ENCODE measurements at regions not wholly inside any gene's neighbourhood (a gene's known extent, or its start where the extent isn't known, plus 50 kb on each side); places are given as distances from the start of the nearest gene placed in this dataset.

DNA sequence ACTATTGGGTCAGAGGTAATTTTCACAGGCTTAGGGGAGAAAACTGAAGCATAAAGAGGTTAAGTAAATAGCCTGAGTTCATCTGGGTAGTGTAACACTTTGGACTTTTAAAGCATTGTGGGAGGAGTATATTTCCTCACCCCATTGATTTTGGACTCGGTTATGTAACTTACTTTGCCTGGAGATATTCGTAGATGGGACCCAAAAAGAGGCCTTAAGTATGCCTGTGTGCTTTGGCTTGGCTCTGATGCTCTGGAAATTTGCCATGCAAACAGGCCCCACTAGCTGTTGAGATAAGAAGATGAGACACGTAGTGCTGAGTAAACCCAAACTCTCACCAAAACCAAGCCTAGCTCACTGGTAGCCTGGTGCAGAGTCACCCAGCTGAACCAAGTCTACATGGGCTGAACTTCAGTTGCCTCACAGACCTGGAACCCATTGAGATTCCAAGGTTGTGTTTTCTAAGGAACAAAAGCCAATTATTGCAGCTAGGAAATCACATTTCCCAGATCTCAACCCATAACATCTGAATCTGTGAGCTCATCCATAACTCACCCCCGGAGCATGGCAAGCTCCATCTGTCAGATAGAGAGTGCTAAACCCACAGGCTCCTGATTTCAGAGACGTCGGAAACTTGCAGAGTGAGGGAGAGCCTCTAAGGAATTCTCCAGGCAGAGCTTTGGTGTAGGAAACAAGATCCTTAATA, 536.0 kb upstream of the C16orf82 start:
- TF ChIP-seq, protein P1, sequence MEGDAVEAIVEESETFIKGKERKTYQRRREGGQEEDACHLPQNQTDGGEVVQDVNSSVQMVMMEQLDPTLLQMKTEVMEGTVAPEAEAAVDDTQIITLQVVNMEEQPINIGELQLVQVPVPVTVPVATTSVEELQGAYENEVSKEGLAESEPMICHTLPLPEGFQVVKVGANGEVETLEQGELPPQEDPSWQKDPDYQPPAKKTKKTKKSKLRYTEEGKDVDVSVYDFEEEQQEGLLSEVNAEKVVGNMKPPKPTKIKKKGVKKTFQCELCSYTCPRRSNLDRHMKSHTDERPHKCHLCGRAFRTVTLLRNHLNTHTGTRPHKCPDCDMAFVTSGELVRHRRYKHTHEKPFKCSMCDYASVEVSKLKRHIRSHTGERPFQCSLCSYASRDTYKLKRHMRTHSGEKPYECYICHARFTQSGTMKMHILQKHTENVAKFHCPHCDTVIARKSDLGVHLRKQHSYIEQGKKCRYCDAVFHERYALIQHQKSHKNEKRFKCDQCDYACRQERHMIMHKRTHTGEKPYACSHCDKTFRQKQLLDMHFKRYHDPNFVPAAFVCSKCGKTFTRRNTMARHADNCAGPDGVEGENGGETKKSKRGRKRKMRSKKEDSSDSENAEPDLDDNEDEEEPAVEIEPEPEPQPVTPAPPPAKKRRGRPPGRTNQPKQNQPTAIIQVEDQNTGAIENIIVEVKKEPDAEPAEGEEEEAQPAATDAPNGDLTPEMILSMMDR (IDR thresholded peaks at IDR 0.05; ENCODE audit: low read length): no peak
- TF ChIP-seq EZH2 (IDR thresholded peaks at IDR 0.05; ENCODE audit: borderline replicate concordance, low read length): no peak
